Osteoblast (primary cell): ENCODE measurements at regions not wholly inside any gene's neighbourhood (a gene's known extent, or its start where the extent isn't known, plus 50 kb on each side); places are given as distances from the start of the nearest gene placed in this dataset.

Experiments
- DNase-seq: peaks from one replicate; pipeline ENCODE4 v3.0.0; 2011; ENCODE audit warnings: low spot score, mixed read lengths; ENCODE audit not compliant: insufficient read length; ENCODE audit errors: missing footprints
- H2AFZ ChIP-seq: 2 replicates; pipeline ENCODE4 v1.6.0; 2011; ENCODE audit warnings: mild to moderate bottlenecking, low read length
- H3K27ac ChIP-seq: 2 replicates; pipeline ENCODE4 v1.5.1; 2011; ENCODE audit warnings: mild to moderate bottlenecking, low read depth, low read length, moderate library complexity
- H3K27me3 ChIP-seq: 2 replicates; pipeline ENCODE4 v1.6.0; 2012; ENCODE audit warnings: mild to moderate bottlenecking, control low read depth, inconsistent platforms, low read length, moderate library complexity; ENCODE audit not compliant: insufficient read depth
- H3K36me3 ChIP-seq: 2 replicates; pipeline ENCODE4 v1.5.1; 2011; ENCODE audit warnings: mild to moderate bottlenecking, low read length, control low read depth, moderate library complexity; ENCODE audit not compliant: insufficient read depth
- H3K4me1 ChIP-seq: 2 replicates; pipeline ENCODE4 v1.5.1; 2011; ENCODE audit warnings: mild to moderate bottlenecking, low read length, control low read depth, moderate library complexity; ENCODE audit not compliant: insufficient read depth
- H3K4me2 ChIP-seq: 2 replicates; pipeline ENCODE4 v1.6.0; 2011; ENCODE audit warnings: mild to moderate bottlenecking, low read length; ENCODE audit not compliant: insufficient read depth
- H3K4me3 ChIP-seq: fragments of 200-600 bp; sonication (generic); 3 replicates; pipeline ENCODE4 v1.5.1; 2012; ENCODE audit warnings: mild to moderate bottlenecking, low read length, inconsistent platforms; ENCODE audit not compliant: insufficient read depth
- H3K79me2 ChIP-seq: 2 replicates; pipeline ENCODE4 v1.6.0; 2012; ENCODE audit warnings: mild to moderate bottlenecking, low read length, control low read depth, inconsistent platforms; ENCODE audit not compliant: insufficient read depth
- H3K9me3 ChIP-seq: 2 replicates; pipeline ENCODE4 v1.5.1; 2011; ENCODE audit warnings: low read depth, low read length, control low read depth
- H4K20me1 ChIP-seq: 2 replicates; pipeline ENCODE4 v1.6.0; 2012; ENCODE audit warnings: mild to moderate bottlenecking, low read length, control low read depth; ENCODE audit not compliant: insufficient read depth
- CTCF ChIP-seq: IDR thresholded peaks from 2 replicates; pipeline ENCODE4 v1.5.1; 2011; ENCODE audit warnings: mild to moderate bottlenecking, low read depth, low read length, moderate library complexity; ENCODE audit errors: extremely low read depth

GRCh38 chr1:201633297-201633696, 94.4 kb downstream of the NAV1 start:
- Histone ChIP-seq H3K27me3 (no peaks in the 10 kb centered on the region), H3K27ac (peak overlapping the region; percentile 50), H3K79me2 (peaks cover 70% of the 10 kb centered on the region), H3K4me1 (peaks cover 47% of the 10 kb centered on the region), H2AFZ (no peak overlapping the region), H3K4me2 (no peak overlapping the region), H3K4me3 (no peak overlapping the region), H3K9me3 (no peaks in the 10 kb centered on the region), H4K20me1 (peaks cover 5% of the 10 kb centered on the region), H3K36me3 (peaks cover 74% of the 10 kb centered on the region)
- TF ChIP-seq CTCF = no peak
- DNase-seq = no peak

GRCh38 chr1:201633811-201634210, 94.9 kb downstream of the NAV1 start:
- no peak for TF ChIP-seq CTCF
- Histone ChIP-seq H3K4me2 (no peak overlapping the region), H3K9me3 (no peaks in the 10 kb centered on the region), H3K79me2 (peaks cover 69% of the 10 kb centered on the region), H4K20me1 (peaks cover 5% of the 10 kb centered on the region), H3K4me3 (no peak overlapping the region), H3K36me3 (peaks cover 79% of the 10 kb centered on the region), H3K4me1 (peaks cover 47% of the 10 kb centered on the region), H3K27ac (peak overlapping the region; percentile 50), H2AFZ (no peak overlapping the region), H3K27me3 (no peaks in the 10 kb centered on the region)
- peak; percentile 76 for DNase-seq

GRCh38 chr1:201634261-201634660, 95.3 kb downstream of the NAV1 start:
- Histone ChIP-seq H4K20me1 (peaks cover 5% of the 10 kb centered on the region), H3K4me3 (no peak overlapping the region), H3K27me3 (no peaks in the 10 kb centered on the region), H2AFZ (no peak overlapping the region), H3K4me2 (no peak overlapping the region), H3K36me3 (peaks cover 79% of the 10 kb centered on the region), H3K79me2 (peaks cover 69% of the 10 kb centered on the region), H3K27ac (peak overlapping the region; percentile 50), H3K9me3 (no peaks in the 10 kb centered on the region), H3K4me1 (peaks cover 51% of the 10 kb centered on the region)
- peak; percentile 85 for DNase-seq
- no peak for TF ChIP-seq CTCF

GRCh38 chr1:201636097-201636496, 97.2 kb downstream of the NAV1 start:
- peaks cover 45% of the 10 kb centered on the region for H3K4me1 ChIP-seq
- peaks cover 69% of the 10 kb centered on the region for H3K36me3 ChIP-seq
- no peak overlapping the region for H3K4me3 ChIP-seq
- H2AFZ ChIP-seq = no peak overlapping the region
- TF ChIP-seq CTCF = no peak
- H3K9me3 ChIP-seq = no peaks in the 10 kb centered on the region
- peak; percentile 45 for DNase-seq
- peaks cover 11% of the 10 kb centered on the region for H4K20me1 ChIP-seq
- peak overlapping the region; percentile 84 for H3K27ac ChIP-seq
- peaks cover 75% of the 10 kb centered on the region for H3K79me2 ChIP-seq
- no peaks in the 10 kb centered on the region for H3K27me3 ChIP-seq
- peak overlapping the region; percentile 3 for H3K4me2 ChIP-seq
